RWPE2 (cell line): ENCODE measurements at regions not wholly inside any gene's neighbourhood (a gene's known extent, or its start where the extent isn't known, plus 50 kb on each side); places are given as distances from the start of the nearest gene placed in this dataset.

Experiments used
- ATAC-seq: fragments of 200-7000 bp; cut with Tn5 transposase; 3 replicates; pipeline ENCODE4 v1.9.1; 2021; ENCODE audit warnings: low read depth
- DNase-seq: peaks from one replicate; pipeline ENCODE4 v3.0.0-alpha.2; 2020; ENCODE audit warnings: low spot score
- H3K27ac ChIP-seq: fragments of 450-650 bp; 2 replicates; pipeline ENCODE4 v1.5.1; 2017; ENCODE audit warnings: mild to moderate bottlenecking; ENCODE audit not compliant: poor library complexity, severe bottlenecking
- H3K27me3 ChIP-seq: fragments of 250-450 bp; sonication (Bioruptor Pico); 2 replicates; pipeline ENCODE4 v1.5.1; 2021; ENCODE audit warnings: mild to moderate bottlenecking, moderate library complexity; ENCODE audit not compliant: insufficient read depth, poor library complexity, severe bottlenecking
- H3K36me3 ChIP-seq: fragments of 250-450 bp; sonication (Bioruptor Pico); 2 replicates; pipeline ENCODE4 v1.5.1; 2020; ENCODE audit warnings: low read depth, mild to moderate bottlenecking, moderate library complexity
- H3K4me1 ChIP-seq: fragments of 250-450 bp; sonication (Bioruptor Pico); 2 replicates; pipeline ENCODE4 v1.5.1; 2021; ENCODE audit warnings: mild to moderate bottlenecking, moderate library complexity; ENCODE audit not compliant: insufficient read depth, poor library complexity, severe bottlenecking
- H3K4me3 ChIP-seq: fragments of 250-450 bp; sonication (Bioruptor Pico); 2 replicates; pipeline ENCODE4 v1.5.1; 2021; ENCODE audit warnings: mild to moderate bottlenecking, moderate library complexity; ENCODE audit not compliant: severe bottlenecking
- H3K9me3 ChIP-seq: fragments of 250-450 bp; sonication (Bioruptor Pico); 2 replicates; pipeline ENCODE4 v1.5.1; 2021; ENCODE audit warnings: mild to moderate bottlenecking, moderate library complexity; ENCODE audit not compliant: severe bottlenecking
- CTCF ChIP-seq: fragments of 450-650 bp; IDR thresholded peaks from one replicate; pipeline ENCODE4 v1.5.1; 2017; ENCODE audit warnings: mild to moderate bottlenecking, moderate library complexity; ENCODE audit not compliant: poor library complexity, severe bottlenecking

- H3K9me3 ChIP-seq, result no peaks in the 10 kb centered on the region
- no peak for TF ChIP-seq CTCF
- ATAC-seq (no peak), DNase-seq (no peak)
- no peak overlapping the region for H3K27ac ChIP-seq
- peaks cover 5% of the 10 kb centered on the region for H3K4me1 ChIP-seq
- no peak overlapping the region for H3K4me3 ChIP-seq
- H3K27me3 ChIP-seq, result no peaks in the 10 kb centered on the region
- H3K36me3 ChIP-seq, result no peaks in the 10 kb centered on the region
Observed at GRCh38 chr13:87944038-87944437, 272.9 kb downstream of the SLITRK5 start.

- no peak for TF ChIP-seq CTCF
- H3K27me3 ChIP-seq, result no peaks in the 10 kb centered on the region
- no peak overlapping the region for H3K4me3 ChIP-seq
- DNase-seq (no peak), ATAC-seq (no peak)
- no peak overlapping the region for H3K27ac ChIP-seq
- no peaks in the 10 kb centered on the region for H3K4me1 ChIP-seq
- H3K36me3 ChIP-seq, result no peaks in the 10 kb centered on the region
- no peaks in the 10 kb centered on the region for H3K9me3 ChIP-seq
Observed at GRCh38 chr13:87952377-87952776, 281.2 kb downstream of the SLITRK5 start.

GRCh38 chr13:87953381-87953780, 282.2 kb downstream of the SLITRK5 start:
- no peak for DNase-seq
- Histone ChIP-seq H3K36me3 (no peaks in the 10 kb centered on the region), H3K27me3 (no peaks in the 10 kb centered on the region), H3K27ac (no peak overlapping the region), H3K9me3 (no peaks in the 10 kb centered on the region), H3K4me3 (no peak overlapping the region), H3K4me1 (no peaks in the 10 kb centered on the region)
- ATAC-seq, result no peak
- no peak for TF ChIP-seq CTCF

GRCh38 chr13:87954091-87954490, 282.9 kb downstream of the SLITRK5 start:
- H3K27ac ChIP-seq, result no peak overlapping the region
- no peak for TF ChIP-seq CTCF
- H3K27me3 ChIP-seq, result no peaks in the 10 kb centered on the region
- H3K9me3 ChIP-seq, result no peaks in the 10 kb centered on the region
- no peak overlapping the region for H3K4me3 ChIP-seq
- DNase-seq (no peak), ATAC-seq (no peak)
- H3K36me3 ChIP-seq, result no peaks in the 10 kb centered on the region
- no peaks in the 10 kb centered on the region for H3K4me1 ChIP-seq

- DNase-seq, result no peak
Observed at GRCh38 chr13:87961546-87961945, 290.4 kb downstream of the SLITRK5 start.

More at GRCh38 chr13:87961546-87961945, 290.4 kb downstream of the SLITRK5 start:
- no peak for TF ChIP-seq CTCF
- Histone ChIP-seq H3K4me1 (no peaks in the 10 kb centered on the region), H3K27me3 (no peaks in the 10 kb centered on the region), H3K27ac (no peak overlapping the region), H3K4me3 (no peak overlapping the region), H3K9me3 (no peaks in the 10 kb centered on the region), H3K36me3 (no peaks in the 10 kb centered on the region)
- ATAC-seq, result no peak
